HL-60 (cell line): ENCODE measurements at regions not wholly inside any gene's neighbourhood (a gene's known extent, or its start where the extent isn't known, plus 50 kb on each side); places are given as distances from the start of the nearest gene placed in this dataset.

ENCODE experiments used
- DNase-seq, 2 experiments: peaks; one replicate each; pipeline ENCODE4 v3.0.0-alpha.2; 2010 to 2020; ENCODE audit warnings: low read depth in 1 of 2, low spot score in 1 of 2
- H3K27ac ChIP-seq: fragments of 250-450 bp; sonication (Bioruptor Pico); replicated peaks from 2 replicates; pipeline ENCODE4 v1.5.1; 2020; ENCODE audit warnings: mild to moderate bottlenecking, moderate library complexity
- H3K27me3 ChIP-seq: fragments of 250-450 bp; sonication (Bioruptor Pico); 2 replicates; pipeline ENCODE4 v1.5.1; 2021; ENCODE audit warnings: mild to moderate bottlenecking, moderate library complexity; ENCODE audit not compliant: insufficient read depth, poor library complexity, severe bottlenecking
- H3K4me3 ChIP-seq: replicated peaks from 2 replicates; pipeline ENCODE4 v1.5.1; 2011; ENCODE audit warnings: mild to moderate bottlenecking, control low read depth, low read length; ENCODE audit not compliant: insufficient read depth
- GABPA ChIP-seq: IDR thresholded peaks from 2 replicates; pipeline ENCODE4 v1.6.1; 2012; ENCODE audit warnings: low read depth
- POLR2AphosphoS5 ChIP-seq: IDR thresholded peaks from 2 replicates; pipeline ENCODE4 v1.6.1; 2012; ENCODE audit warnings: low read depth
- SPI1 ChIP-seq: IDR thresholded peaks from 2 replicates; pipeline ENCODE4 v1.6.1; 2012; ENCODE audit warnings: low read depth, mild to moderate bottlenecking, borderline replicate concordance
- TF ChIP-seq, protein P1 (sequence below): IDR thresholded peaks from one replicate; pipeline ENCODE4 v1.5.1; 2011; ENCODE audit warnings: low read length, control low read depth, inconsistent platforms; ENCODE audit not compliant: insufficient read depth
- TF ChIP-seq, protein P2 (sequence below): IDR thresholded peaks from 2 replicates; pipeline ENCODE4 v1.6.1; 2012; ENCODE audit warnings: low read depth; ENCODE audit not compliant: insufficient replicate concordance

DNA sequence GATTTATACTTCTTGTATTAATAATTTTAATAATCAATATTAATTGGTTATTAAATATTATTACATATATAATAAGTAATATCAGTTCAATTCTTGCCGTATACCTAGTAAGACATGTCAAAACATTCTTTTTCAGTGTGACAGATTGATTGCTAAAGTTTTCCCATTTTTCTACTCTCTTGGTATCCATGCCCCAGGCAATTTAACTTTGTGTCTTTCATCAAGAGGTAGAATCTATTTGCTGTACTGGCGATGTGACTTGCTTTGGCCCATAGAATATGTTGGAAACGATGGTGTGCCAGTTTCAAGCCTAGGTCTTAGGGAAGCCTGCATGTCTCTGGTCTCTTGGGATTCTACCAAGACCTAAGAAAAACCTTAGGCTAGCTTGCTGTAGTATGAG, 436.1 kb upstream of the ADAMTS5 start:
- Histone ChIP-seq H3K27ac (no peak overlapping the region), H3K27me3 (no peaks in the 10 kb centered on the region), H3K4me3 (no peak overlapping the region)
- no peak for TF ChIP-seq SPI1
- no peak for TF ChIP-seq POLR2AphosphoS5
- TF ChIP-seq, protein P1, sequence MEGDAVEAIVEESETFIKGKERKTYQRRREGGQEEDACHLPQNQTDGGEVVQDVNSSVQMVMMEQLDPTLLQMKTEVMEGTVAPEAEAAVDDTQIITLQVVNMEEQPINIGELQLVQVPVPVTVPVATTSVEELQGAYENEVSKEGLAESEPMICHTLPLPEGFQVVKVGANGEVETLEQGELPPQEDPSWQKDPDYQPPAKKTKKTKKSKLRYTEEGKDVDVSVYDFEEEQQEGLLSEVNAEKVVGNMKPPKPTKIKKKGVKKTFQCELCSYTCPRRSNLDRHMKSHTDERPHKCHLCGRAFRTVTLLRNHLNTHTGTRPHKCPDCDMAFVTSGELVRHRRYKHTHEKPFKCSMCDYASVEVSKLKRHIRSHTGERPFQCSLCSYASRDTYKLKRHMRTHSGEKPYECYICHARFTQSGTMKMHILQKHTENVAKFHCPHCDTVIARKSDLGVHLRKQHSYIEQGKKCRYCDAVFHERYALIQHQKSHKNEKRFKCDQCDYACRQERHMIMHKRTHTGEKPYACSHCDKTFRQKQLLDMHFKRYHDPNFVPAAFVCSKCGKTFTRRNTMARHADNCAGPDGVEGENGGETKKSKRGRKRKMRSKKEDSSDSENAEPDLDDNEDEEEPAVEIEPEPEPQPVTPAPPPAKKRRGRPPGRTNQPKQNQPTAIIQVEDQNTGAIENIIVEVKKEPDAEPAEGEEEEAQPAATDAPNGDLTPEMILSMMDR = no peak
- TF ChIP-seq, protein P2, sequence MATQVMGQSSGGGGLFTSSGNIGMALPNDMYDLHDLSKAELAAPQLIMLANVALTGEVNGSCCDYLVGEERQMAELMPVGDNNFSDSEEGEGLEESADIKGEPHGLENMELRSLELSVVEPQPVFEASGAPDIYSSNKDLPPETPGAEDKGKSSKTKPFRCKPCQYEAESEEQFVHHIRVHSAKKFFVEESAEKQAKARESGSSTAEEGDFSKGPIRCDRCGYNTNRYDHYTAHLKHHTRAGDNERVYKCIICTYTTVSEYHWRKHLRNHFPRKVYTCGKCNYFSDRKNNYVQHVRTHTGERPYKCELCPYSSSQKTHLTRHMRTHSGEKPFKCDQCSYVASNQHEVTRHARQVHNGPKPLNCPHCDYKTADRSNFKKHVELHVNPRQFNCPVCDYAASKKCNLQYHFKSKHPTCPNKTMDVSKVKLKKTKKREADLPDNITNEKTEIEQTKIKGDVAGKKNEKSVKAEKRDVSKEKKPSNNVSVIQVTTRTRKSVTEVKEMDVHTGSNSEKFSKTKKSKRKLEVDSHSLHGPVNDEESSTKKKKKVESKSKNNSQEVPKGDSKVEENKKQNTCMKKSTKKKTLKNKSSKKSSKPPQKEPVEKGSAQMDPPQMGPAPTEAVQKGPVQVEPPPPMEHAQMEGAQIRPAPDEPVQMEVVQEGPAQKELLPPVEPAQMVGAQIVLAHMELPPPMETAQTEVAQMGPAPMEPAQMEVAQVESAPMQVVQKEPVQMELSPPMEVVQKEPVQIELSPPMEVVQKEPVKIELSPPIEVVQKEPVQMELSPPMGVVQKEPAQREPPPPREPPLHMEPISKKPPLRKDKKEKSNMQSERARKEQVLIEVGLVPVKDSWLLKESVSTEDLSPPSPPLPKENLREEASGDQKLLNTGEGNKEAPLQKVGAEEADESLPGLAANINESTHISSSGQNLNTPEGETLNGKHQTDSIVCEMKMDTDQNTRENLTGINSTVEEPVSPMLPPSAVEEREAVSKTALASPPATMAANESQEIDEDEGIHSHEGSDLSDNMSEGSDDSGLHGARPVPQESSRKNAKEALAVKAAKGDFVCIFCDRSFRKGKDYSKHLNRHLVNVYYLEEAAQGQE = no peak
- TF ChIP-seq GABPA = no peak
- no peak for DNase-seq

DNA sequence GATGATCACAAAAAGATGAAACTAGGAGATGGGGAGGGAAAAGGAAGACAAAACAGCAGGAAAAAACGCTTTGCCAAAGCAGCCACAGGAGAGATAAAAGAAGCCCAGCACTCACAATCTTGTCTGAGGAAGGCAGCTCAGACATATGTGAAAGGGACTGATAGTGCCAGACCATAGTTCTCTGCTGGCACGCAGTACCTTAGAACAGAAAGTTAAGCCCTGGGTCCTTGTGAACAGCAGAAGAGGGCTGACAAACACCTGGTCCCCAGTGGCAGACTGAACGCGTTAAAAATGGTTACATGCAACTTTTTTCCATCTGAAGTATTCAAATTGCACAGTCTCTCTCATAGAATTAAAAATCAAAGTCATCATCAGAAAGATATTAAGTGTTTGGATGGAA, 433.2 kb upstream of the ADAMTS5 start:
- no peak overlapping the region for H3K4me3 ChIP-seq
- DNase-seq = no peak
- no peaks in the 10 kb centered on the region for H3K27me3 ChIP-seq
- TF ChIP-seq, protein P2 = no peak
- TF ChIP-seq SPI1 (no peak), GABPA (no peak), POLR2AphosphoS5 (no peak)
- TF ChIP-seq, protein P1 = no peak
- no peak overlapping the region for H3K27ac ChIP-seq

DNA sequence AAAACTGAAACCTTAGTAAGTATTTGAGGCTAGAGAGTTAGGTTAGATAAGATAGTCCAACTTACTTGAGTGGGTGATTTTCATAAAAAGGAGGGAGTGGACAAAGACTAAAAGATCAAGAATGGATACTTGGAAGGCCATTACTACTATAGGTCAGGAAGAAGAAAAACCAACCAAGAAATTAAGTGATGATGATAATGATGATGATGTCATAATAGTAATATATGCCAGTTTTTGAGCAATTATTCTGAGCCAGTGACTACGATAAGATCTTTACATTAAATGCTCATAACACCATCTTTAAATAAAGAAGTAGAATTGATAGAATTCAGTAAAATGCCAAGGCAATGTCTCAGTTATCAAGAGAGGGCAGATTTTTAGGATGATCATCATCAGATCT, 430.7 kb upstream of the ADAMTS5 start:
- no peak overlapping the region for H3K27ac ChIP-seq
- H3K27me3 ChIP-seq = no peaks in the 10 kb centered on the region
- DNase-seq = no peak
- no peak for TF ChIP-seq SPI1
- TF ChIP-seq, protein P2 = no peak
- TF ChIP-seq, protein P1 = no peak
- no peak for TF ChIP-seq POLR2AphosphoS5
- no peak for TF ChIP-seq GABPA
- no peak overlapping the region for H3K4me3 ChIP-seq
